WTC11 (cell line): ENCODE measurements at regions not wholly inside any gene's neighbourhood (a gene's known extent, or its start where the extent isn't known, plus 50 kb on each side); places are given as distances from the start of the nearest gene placed in this dataset.

Source experiments
- ATAC-seq: fragments of 200-7000 bp; cut with Tn5 transposase; 2 replicates; pipeline ENCODE4 v1.10.0; 2021; ENCODE audit warnings: mild to moderate bottlenecking, moderate library complexity
- CTCF ChIA-PET: fragments of 300-600 bp; sonication (Branson Sonifier 250); formaldehyde crosslinking; loops from one replicate; lab custom pipeline; 2021; ENCODE audit warnings: antibody characterized with exemption; lab: Charles Lee
- POLR2A ChIA-PET: fragments of 350-600 bp; sonication (Branson Sonifier 250); formaldehyde crosslinking; loops from one replicate; lab custom pipeline; 2021; ENCODE audit warnings: antibody characterized with exemption; lab: Charles Lee
- DNase-seq: peaks from one replicate; pipeline ENCODE4 v3.0.0; 2021; ENCODE audit warnings: low spot score
- H3K27ac Mint-ChIP-seq: 2 replicates; pipeline ENCODE4 v1.8.0; 2021; ENCODE audit warnings: mixed read lengths
- H3K27me3 Mint-ChIP-seq: 2 replicates; pipeline ENCODE4 v1.8.0; 2021; ENCODE audit warnings: low read depth, mild to moderate bottlenecking, moderate library complexity, mixed read lengths
- H3K36me3 Mint-ChIP-seq: 2 replicates; pipeline ENCODE4 v1.8.0; 2021; ENCODE audit warnings: mixed read lengths
- H3K4me1 Mint-ChIP-seq: 2 replicates; pipeline ENCODE4 v1.8.0; 2022; ENCODE audit warnings: mixed read lengths
- H3K4me3 Mint-ChIP-seq: 2 replicates; pipeline ENCODE4 v1.8.0; 2021; ENCODE audit warnings: mild to moderate bottlenecking, moderate library complexity, mixed read lengths
- H3K9me3 Mint-ChIP-seq: 2 replicates; pipeline ENCODE4 v1.8.0; 2021; ENCODE audit warnings: mixed read lengths
- AFF4 ChIP-seq: sonication (generic); formaldehyde crosslinking; IDR thresholded peaks from 2 replicates; pipeline ENCODE4 v1.8.1; 2023; ENCODE audit warnings: mild to moderate bottlenecking, missing genetic modification reagents, borderline replicate concordance
- ATF6 ChIP-seq: sonication (generic); formaldehyde crosslinking; IDR thresholded peaks from 2 replicates; pipeline ENCODE4 v1.8.1; 2023; ENCODE audit warnings: mild to moderate bottlenecking, missing genetic modification reagents
- CBFB ChIP-seq: sonication (generic); formaldehyde crosslinking; IDR thresholded peaks from 2 replicates; pipeline ENCODE4 v1.8.1; 2022; ENCODE audit warnings: mild to moderate bottlenecking, low read depth, missing genetic modification reagents
- FOXP1 ChIP-seq: sonication (generic); formaldehyde crosslinking; IDR thresholded peaks from 2 replicates; pipeline ENCODE4 v1.8.0; 2022; ENCODE audit warnings: missing genetic modification reagents, mild to moderate bottlenecking, moderate library complexity, borderline replicate concordance
- GRHL2 ChIP-seq: fragments of 250-450 bp; sonication (Bioruptor Pico); IDR thresholded peaks from 2 replicates; pipeline ENCODE4 v1.8.0; 2022; ENCODE audit warnings: mild to moderate bottlenecking, moderate library complexity; ENCODE audit not compliant: insufficient replicate concordance, severe bottlenecking
- IRF2 ChIP-seq: sonication (generic); formaldehyde crosslinking; IDR thresholded peaks from 2 replicates; pipeline ENCODE4 v1.8.0; 2022; ENCODE audit warnings: low read depth, missing genetic modification reagents, borderline replicate concordance
- JAZF1 ChIP-seq: fragments of 250-450 bp; sonication (Bioruptor Pico); IDR thresholded peaks from 2 replicates; pipeline ENCODE4 v1.9.0; 2021; ENCODE audit warnings: moderate library complexity, mild to moderate bottlenecking, inconsistent platforms
- PREB ChIP-seq: sonication (generic); formaldehyde crosslinking; IDR thresholded peaks from 2 replicates; pipeline ENCODE4 v1.8.1; 2022; ENCODE audit warnings: mild to moderate bottlenecking, missing genetic modification reagents, moderate library complexity, borderline replicate concordance
- RELA ChIP-seq: sonication (generic); formaldehyde crosslinking; IDR thresholded peaks from 2 replicates; pipeline ENCODE4 v1.8.1; 2022; ENCODE audit warnings: missing genetic modification reagents, mild to moderate bottlenecking, borderline replicate concordance
- TEAD1 ChIP-seq: sonication (generic); formaldehyde crosslinking; IDR thresholded peaks from 2 replicates; pipeline ENCODE4 v1.8.0; 2022; ENCODE audit warnings: mild to moderate bottlenecking, missing genetic modification reagents
- ZNF281 ChIP-seq: sonication (generic); formaldehyde crosslinking; IDR thresholded peaks from 2 replicates; pipeline ENCODE4 v1.8.0; 2023; ENCODE audit warnings: mild to moderate bottlenecking, missing genetic modification reagents
- ZNF317 ChIP-seq: sonication (generic); formaldehyde crosslinking; IDR thresholded peaks from 2 replicates; pipeline ENCODE4 v1.8.1; 2023; ENCODE audit warnings: low read depth, mild to moderate bottlenecking, moderate library complexity, missing genetic modification reagents, borderline replicate concordance
- ZNF396 ChIP-seq: fragments of 250-450 bp; sonication (Bioruptor Pico); IDR thresholded peaks from 2 replicates; pipeline ENCODE4 v1.8.0; 2021; ENCODE audit warnings: mild to moderate bottlenecking, moderate library complexity, borderline replicate concordance
- ZNF512 ChIP-seq: sonication (generic); formaldehyde crosslinking; IDR thresholded peaks from 2 replicates; pipeline ENCODE4 v1.8.1; 2022; ENCODE audit warnings: missing genetic modification reagents, borderline replicate concordance
- ZNF532 ChIP-seq: fragments of 250-450 bp; sonication (Bioruptor Pico); IDR thresholded peaks from 2 replicates; pipeline ENCODE4 v1.9.0; 2021; ENCODE audit warnings: mild to moderate bottlenecking, borderline replicate concordance
- ZNF671 ChIP-seq: fragments of 250-450 bp; sonication (Bioruptor Pico); IDR thresholded peaks from 2 replicates; pipeline ENCODE4 v1.8.0; 2021; ENCODE audit warnings: mild to moderate bottlenecking

GRCh38 chr11:41789376-41789775 is 329.9 kb upstream of the LRRC4C start:
- H3K4me3 Mint-ChIP-seq = no peak overlapping the region
- H3K4me1 Mint-ChIP-seq = peaks cover 10% of the 10 kb centered on the region
- no peak for ATAC-seq
- H3K27me3 Mint-ChIP-seq = no peaks in the 10 kb centered on the region; the same call in 1 of the 2 replicates
- DNase-seq = no peak
- H3K9me3 Mint-ChIP-seq = peaks cover 56% of the 10 kb centered on the region
- H3K36me3 Mint-ChIP-seq = peaks cover 26% of the 10 kb centered on the region
- no peak for TF ChIP-seq ATF6 (CRISPR knock-in tag)
- TF ChIP-seq TEAD1 (CRISPR knock-in tag) = no peak
- TF ChIP-seq AFF4 (CRISPR knock-in tag) = no peak
- TF ChIP-seq JAZF1 (CRISPR knock-in tag) = no peak
- TF ChIP-seq PREB (CRISPR knock-in tag) = no peak
- TF ChIP-seq ZNF281 (CRISPR knock-in tag) = no peak
- no peak for TF ChIP-seq CBFB (CRISPR knock-in tag)
- TF ChIP-seq ZNF317 (CRISPR knock-in tag) = no peak
- no peak for TF ChIP-seq ZNF671 (CRISPR knock-in tag)
- TF ChIP-seq ZNF532 (CRISPR knock-in tag) = no peak
- no peak for TF ChIP-seq FOXP1
- TF ChIP-seq RELA (CRISPR knock-in tag) = no peak
- TF ChIP-seq ZNF396 = no peak
- TF ChIP-seq ZNF512 = no peak
- TF ChIP-seq IRF2 = no peak
- no peak for TF ChIP-seq GRHL2 (CRISPR knock-in tag)
- TF ChIP-seq, all 79 proteins: peak for 0
- POLR2A ChIA-PET = no interaction called here
- CTCF ChIA-PET = no interaction called here
- no peak overlapping the region for H3K27ac Mint-ChIP-seq
